DMS153 (cell line): ENCODE measurements at regions not wholly inside any gene's neighbourhood (a gene's known extent, or its start where the extent isn't known, plus 50 kb on each side); places are given as distances from the start of the nearest gene placed in this dataset.

Experiments used
- DNase-seq: peaks from one replicate; lab custom pipeline; 2025; lab: John Stamatoyannopoulos, UW

DNA sequence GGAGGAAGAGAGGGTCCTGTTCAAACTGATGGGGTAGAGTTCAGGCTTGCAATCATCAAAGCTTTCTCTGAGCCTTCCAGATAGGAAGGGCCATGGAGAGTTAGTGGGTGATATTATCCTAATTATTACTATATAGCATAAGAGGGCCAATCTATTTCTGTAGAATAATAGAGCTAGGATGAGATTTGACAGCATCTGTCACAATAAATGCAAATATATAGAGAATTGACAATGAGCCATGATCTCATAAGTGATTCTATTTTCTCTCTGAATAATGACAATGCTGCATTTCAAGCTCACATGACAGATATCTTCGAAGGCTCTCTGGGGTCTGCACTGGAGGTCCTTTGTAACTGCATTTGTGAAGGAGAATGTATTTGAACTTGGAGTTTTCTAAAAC, 521.9 kb upstream of the CELF4 start:
- no peak for DNase-seq

DNA sequence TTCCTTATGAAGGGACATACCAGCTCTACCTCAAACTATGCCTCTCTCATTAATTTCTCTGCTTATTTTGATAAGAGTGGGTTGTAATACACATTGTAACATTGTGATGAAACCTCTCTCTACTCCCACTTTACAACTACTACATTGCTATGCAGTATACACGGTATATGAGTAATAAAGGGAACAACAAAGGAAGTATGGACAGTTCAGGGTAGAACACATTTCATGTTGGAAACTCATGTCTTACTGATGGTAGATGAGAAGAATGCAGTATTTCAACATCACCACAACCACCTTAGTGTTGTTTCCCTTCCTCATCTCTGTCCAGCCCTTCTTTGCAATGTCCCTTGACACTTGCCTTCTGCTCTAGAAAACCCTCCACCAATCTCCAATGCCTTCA, 515.9 kb upstream of the CELF4 start:
- no peak for DNase-seq

DNA sequence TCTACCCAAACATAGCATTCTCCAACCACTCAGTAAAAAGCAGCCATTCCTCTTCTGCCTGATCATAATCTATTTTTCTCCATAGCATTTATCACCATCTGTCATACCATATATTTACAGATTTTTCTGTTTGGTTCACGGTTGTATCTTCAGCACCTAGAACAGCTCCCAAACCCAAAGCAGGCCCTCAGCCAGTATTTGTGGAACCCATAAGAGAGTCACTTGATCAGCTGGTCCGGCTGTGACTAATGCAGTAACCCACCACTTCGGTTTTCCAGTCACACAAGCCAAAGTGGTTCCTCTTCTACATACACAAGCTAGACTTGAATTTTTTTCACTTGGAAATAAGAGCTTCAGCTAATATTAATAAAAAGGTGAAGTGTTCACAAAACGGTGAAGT, 511.6 kb upstream of the CELF4 start:
- no peak for DNase-seq

DNA sequence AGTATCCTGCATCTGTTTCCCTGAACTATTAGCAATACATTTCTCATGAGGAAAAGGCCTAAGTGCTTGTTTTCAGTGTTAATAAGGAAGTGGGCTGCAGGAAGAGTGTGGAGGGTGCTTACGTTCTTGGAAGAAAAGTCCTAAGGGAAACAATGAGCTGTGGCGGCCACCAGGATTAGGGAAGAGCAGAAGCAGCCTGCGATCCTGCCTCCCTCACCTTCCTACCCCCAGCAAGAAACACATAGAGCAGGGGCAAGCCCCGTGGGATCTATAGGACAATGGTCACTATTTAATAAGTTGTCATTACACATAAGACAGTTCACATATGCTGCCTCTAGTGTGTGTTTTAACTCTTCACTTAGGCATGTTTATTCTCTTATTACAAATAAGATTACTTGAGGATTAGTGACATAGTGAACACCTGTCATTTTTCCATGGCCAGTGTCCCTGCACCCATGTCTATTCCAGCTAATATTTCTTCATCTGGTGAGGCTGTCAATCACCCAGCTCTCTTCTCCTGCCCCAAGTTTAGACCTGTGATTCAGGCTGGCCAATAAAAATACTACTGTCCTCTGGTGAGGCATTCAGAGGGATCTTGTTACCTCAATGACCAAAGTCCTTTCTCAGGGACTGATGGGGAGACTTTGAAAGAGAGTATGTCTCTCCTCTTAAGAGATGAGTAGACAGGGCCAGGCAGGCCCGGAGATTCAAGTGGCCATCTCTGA, 510.9 kb upstream of the CELF4 start:
- no peak for DNase-seq

DNA sequence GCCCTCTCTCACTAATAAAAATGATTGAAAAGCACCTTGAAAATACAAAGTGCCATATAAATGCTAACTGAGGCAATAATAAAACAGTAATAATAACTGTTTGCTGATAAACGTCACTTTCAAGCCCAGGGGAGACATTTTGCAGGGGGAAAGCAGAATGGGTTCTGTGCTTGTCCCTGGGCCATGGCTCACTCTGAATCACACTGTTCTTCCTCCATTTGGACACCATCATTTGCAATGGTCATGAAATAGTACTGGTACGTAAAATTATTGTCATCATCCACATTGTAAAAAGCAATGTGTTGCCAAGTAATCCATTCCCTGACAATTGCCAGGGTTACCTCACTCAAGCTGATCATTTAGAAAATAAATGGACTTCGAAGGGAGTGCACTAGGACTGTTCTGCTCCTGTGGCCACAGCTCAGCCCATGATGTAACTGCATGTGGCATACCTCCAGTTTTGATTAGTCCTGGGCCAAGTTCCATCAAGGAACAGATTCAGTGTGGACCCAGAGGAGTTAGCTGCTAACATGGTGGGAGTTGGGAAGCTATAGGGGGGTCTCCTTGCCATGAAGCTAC, 508.8 kb upstream of the CELF4 start:
- DNase-seq = no peak

DNA sequence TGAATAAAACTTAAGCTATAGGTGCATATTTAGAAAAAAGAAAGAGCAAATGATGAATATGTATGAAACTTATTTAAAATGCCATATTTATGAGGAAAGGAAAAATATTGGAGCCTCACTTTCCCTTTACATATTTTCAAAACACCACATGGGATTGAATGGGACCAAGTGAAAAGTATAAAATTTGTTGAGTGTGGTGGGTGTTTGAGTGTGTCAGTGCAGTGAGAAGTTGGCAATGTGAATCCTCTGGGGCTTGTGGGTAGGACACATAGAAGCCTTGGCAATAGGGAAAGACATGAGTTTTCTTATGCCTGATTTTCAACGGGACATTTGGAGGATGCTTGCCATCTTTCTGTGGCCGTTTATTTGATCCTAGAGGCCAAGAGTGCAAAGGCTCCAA, 502.2 kb upstream of the CELF4 start:
- DNase-seq = no peak

DNA sequence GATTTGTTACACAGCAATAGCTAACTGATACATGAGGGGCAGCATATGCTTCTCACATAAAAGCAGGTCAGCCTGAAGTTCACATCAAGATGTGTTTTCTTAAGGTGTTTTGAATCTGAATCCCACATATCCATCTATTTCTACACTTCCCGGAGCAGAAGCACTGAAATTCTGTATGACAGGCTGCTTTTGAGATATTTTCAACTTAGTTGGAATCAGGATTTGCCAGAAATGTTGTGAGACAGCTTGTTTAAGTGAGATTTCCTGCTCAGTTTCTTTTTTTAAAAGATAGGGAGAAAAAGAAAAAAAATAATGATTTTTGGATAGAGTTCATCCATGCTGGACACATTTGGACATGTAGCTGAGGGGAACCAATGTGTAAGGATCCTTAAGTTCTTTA, 501.5 kb upstream of the CELF4 start:
- DNase-seq = no peak

DNA sequence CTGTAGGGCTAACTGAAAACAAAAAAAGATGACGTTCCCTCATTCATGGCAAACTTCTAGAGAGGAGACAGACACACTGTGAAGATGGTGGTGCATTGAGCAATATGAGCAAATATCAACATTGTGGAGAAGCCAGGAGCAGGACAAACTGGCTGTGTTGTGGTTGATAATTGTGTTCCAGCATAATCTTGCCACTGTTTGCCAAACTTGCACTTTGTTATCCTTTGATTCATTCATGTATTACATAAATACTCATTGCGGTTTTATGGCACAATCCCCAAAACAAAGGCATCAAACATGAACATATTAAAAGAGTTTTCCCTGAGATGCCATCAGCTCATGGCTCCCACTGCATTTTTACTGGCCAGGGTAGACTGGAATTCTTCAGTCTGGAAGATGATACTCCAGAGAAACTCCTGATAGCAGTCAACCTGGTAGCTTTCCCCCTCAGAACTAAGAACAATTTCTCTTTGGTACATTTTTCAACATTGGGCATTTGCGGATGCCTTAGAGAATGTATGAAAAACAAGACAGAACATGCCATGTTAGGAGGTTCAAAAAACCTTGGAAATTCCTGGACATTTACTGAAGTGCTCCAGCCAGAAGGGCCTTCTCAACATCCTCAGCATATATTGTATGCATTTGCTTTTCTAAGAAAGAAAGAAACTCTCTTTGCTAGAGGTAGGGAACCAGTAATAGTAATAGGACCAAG, 487.4 kb upstream of the CELF4 start:
- DNase-seq = no peak

DNA sequence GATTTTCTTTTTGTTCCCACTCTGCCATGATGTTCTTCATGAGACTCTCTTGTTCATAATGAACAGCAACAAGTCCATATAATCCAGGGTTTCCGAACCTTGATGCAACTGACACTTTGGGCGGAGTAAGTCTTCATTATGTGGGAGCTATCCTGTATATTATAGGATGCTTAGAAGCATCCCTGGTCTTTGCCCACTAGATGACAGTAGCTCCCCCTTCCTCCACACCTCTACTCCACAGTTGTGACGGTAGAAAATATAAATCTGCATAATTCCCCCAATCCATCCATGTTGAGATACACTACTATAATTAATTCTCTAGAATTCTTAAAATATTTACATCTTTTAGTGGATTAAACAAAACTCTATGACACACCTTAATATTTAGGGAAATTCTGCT, 482.2 kb upstream of the CELF4 start:
- no peak for DNase-seq

DNA sequence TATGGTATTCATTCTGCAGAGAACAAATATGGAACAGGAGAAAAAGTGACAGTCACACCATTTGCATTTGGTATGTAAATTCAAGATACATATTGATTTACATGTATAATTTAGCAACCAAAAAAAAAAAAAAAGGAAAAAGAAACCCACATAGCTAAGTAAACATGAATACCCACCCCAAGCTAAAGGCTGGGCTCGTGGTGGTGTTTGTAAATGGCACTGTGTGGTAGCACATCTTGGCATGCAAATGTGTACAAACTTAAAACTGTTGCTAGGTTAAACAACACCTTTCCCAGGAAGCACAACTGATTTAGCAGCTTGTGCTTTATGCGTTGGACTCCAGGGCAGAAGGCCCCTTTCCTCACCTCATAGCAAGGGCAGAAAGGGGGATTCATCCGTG, 481.1 kb upstream of the CELF4 start:
- DNase-seq = no peak

DNA sequence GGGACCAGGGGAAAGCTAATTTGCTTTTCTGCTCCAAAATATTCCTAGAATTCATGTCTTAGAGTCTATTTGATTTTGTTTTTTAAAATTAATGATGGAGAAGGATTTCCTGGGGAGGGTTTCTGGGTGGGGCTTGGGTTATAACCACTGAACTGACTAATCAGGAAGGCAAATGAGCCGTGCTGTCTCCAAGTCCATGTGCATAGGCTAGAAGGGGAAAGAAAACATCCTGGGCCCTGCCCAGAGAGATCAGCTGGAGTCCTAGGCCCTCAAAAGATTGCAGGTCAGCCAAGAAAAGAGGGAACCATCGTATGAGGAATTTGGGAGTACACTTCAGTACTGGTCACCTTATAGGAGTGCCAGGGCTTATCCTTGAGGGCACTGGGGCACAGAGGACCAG, 480.2 kb upstream of the CELF4 start:
- DNase-seq = no peak

DNA sequence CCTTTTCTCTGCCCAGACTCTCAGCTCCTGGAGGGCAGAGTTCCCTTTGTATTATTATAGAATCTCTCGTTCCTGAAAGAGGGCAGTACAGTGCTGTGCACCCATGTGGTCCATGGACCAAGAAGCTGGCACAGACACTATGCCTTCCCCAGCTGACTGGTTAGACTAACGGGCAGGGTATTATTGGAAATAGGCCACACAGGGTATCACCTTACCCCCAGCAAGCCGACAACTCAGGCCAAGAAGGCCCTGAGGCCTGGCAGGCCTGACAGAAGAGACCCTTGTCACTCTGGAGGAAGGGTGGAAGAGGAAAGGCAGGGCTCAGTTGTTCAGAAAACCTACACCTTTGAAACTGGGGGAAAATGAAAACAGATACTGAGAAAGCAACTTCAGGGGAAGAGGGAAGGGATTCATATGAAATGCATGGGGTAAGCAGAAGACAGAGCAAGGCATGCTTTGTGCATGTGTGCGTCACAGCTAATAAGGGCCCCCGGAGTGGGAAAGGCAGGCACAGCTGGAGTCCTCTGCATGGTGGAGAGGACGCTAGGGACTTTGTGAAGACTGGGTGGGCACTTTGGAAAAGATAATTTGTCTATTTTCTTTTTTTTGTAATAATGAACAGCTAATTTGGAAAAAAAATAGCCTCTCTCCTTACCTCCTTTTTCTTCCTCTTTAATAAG, 476.8 kb upstream of the CELF4 start:
- DNase-seq = no peak

DNA sequence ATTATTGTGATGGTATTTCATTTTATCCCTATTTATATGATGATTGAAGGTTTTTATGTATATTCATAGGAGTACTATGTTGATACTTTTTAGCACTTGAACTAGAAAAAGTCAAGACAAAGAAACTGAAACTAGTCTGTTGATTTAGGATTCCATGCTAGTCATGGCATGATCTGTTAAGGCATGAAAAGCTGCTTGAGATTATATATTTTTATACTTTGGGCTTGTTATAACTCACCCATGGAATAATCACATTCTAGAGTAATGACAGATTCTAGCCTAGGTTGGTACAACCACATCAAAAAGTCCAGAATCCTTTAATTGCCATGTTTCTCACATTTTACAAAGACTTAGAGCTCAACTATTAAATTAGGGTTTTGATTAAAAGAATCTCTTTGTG, 472.6 kb upstream of the CELF4 start:
- no peak for DNase-seq

DNA sequence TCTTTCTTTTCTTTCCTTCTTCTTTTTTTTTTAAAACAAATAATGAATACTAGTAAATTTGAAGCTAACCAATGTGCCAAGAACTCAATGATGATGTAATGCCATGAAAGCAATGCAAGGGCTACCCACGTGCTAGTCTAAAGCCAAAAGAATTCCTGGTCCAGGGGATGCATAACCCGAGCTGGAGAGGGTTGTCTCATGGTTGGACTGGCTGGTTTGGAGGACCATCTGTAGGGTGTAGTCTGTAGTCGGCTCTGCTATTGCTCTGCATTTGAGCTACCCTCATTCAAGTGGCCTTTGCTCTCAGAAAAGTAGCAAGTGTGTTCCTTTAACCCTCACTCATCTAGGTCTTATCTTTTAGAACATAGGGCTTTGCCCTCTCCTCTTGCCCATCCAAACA, 469.6 kb upstream of the CELF4 start:
- DNase-seq = no peak

DNA sequence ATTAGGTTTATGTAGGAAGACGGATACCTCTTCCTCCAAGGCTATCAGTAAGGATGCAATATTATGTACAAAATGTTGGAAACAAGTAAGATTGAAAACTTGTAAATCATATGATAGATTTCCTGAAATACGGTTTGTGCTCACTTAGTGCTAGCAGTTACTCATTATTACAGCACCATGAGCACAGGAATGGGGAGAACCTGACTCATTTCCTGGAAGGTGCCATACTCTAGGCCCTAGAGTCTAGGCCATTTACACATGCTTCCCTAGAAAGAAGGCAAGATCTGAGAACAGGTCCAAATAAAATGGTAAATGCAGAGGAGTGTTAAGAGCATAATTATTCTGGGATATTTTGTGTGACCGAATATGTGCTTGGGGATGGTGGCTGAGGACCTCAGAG, 467.7 kb upstream of the CELF4 start:
- no peak for DNase-seq

DNA sequence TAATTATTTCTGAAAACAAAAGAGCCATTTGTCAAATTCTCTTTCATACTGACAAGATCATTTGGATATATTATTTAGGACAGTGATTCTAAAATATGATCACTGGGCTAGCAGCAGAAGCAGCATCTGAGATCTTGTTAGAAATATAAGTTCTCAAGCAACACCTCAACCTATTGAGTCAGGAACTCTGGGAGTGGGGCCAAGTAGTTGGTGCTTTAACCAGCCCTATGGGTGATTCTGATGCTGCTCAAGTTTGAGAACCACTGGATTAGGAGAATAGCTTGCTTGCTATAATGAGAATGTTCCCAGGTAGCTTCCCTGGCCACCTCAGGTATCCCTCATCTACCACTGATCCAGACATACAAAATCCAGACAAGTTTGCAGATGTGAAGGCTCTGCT, 466.9 kb upstream of the CELF4 start:
- no peak for DNase-seq

DNA sequence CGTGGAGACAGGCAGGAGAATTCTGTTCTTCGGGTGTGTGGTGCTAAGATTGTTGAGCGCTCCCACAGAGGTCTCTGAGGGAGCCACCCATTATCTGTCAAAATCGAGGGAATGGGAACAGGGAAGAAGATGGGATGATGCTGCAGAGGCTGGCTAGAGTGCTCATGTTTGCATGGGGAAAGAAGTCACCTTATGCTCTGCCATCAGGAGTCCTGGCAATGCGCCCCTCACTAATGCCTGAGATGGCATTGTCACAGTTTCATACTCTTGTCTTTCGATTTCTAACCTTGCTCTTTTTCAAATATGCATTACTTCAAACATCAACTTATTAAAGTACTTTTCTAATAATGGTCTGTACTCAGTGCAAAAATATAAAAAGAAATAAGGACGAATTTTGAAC, 463.3 kb upstream of the CELF4 start:
- DNase-seq = no peak

DNA sequence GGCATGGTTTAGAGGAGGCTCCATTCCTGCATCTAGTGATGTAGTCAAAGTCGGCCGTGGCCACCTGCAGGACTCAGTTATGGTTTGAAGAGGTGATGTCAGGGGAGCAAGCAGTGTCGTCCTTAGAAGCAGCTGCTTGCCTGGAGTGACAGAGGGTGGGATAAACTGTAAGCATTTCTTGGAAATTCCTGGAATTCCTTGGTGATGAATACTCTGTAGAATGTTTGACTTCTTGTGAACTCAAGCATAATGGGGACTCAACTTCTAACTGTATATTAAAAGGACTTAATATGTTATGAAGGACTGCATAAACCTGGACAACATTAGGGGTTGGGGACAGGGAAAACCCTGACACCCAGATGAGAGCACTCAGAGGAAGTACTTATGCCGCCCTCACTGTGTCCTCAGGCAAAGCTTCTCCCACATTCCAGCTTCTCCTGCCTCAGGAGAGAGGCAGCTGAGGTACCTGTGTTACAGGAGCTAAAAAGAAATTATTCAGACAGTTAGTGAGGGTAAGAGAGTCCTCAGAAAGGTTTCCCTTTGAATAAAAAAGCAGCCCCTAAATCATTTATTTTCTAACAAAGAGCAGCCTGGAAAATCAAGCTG, 459.9 kb upstream of the CELF4 start:
- DNase-seq = no peak

DNA sequence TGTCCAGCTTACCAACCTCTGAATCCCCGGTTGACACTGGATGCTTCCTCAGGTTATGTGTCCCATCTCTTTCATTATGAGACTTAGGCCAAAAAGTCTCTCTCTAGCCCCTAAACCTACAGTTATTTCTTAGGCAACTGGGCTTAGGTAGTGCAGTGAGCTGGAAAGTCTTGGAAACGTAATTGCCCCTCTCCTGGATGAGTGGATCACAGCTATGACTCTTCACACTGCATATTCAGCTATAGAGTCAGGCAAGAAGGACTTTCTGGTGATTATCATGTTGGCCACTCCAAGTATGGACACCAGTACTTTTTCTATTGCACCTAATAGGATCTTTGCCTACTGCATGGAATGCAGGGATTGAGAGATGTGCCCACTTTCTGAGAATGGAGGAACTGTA, 458.3 kb upstream of the CELF4 start:
- no peak for DNase-seq

DNA sequence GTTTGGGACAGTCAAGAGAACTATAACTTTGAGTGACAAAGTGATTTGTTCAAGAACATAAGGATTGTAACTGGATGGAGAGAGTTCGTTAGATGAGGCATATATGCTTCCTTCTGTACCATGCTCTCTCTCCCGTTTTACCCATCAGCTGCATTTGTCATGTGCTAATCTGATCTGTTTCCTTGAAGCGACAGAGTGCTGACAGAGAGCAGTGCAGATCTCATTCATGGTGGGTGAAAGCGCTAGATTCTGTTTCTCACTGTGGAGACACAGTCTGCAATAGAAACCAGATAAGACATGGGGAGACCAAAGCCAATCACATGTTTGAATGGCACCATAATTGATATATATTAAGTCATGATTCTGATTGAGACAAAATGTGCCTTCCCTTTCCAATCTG, 456.6 kb upstream of the CELF4 start:
- DNase-seq = no peak

DNA sequence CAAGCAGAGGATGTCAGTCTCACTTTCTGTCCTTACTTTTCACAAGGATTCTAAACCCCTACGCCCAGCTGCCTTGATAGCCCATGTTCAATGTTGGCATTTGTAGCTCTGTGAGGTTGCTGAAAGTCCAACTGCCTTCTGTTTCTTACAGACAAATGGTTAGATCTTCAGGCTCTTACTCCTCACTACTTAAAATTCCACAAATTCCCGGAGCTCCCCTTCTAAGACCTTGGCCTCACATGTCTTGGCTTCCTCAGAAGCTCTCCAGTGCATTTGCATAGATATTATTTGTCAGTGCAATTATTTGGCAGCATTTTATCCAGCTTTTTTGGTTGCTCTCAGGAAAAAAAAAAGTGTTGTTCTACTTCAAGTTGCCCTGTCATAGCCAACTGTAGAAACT, 453.7 kb upstream of the CELF4 start:
- DNase-seq = no peak

DNA sequence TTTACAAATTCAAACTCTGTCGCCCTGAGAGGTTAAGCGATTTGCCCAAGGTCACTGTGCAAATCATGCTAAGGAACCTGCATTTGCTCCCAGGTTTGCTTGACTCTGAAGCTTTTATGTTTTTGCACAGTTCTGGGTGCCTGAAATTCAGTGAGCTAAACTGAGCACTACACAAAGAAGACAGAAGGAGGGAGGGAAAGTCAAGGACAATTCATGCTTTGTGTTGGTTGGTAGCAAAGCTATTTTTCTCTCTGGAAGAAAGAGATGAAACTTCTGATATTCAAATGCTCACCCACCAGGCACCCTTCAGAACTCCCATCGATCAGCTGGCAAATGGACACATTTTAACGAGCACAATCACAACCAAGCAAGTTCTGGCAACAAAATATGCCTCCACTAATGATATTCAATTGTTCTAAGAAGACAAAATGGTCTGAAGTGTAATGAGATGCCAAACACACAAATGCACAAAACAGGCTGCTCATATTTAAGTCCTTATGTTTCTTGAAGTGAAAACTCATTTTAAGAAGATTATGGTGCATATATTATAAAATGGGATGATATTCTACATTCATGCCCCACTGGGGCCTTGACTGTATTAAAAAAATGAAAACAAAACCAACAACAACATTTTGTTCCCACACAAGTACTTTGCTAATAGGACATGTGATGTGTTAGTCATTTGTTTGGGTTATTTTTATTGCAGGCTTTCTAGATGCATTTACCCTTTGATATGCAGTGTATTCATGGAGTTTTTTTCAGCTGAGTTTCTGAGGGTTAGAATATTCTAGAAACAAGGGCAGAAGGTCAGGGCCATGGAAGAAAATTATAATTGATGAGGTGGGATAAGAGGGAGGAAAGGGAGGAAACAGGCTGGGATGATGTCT, 445.6 kb upstream of the CELF4 start:
- no peak for DNase-seq
